ENCODE measurements at regions not wholly inside any gene's neighbourhood (a gene's known extent, or its start where the extent isn't known, plus 50 kb on each side); places are given as distances from the start of the nearest gene placed in this dataset.
"Not testable (repeated sequence)": the region's sequence is repeated elsewhere in the genome, so short reads cannot be mapped to it uniquely, and the experiment has no call there.

DNA sequence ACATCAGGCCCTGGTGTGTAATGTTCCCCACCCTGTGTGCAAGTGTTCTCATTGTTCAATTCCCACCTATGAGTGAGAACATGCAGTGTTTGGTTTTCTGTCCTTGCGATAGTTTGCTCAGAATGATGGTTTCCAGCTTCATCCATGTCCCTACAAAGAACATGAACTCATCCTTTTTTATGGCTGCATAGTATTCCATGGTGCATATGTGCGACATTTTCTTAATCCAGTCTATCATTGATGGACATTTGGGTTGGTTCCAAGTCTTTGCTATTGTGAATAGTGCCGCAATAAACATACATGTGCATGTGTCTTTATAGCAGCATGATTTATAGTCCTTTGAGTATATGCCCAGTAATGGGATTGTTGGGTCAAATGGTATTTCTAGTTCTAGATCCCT lies 60.5 kb upstream of the PSME4 start:
- DNase-seq = not testable (repeated sequence)

DNA sequence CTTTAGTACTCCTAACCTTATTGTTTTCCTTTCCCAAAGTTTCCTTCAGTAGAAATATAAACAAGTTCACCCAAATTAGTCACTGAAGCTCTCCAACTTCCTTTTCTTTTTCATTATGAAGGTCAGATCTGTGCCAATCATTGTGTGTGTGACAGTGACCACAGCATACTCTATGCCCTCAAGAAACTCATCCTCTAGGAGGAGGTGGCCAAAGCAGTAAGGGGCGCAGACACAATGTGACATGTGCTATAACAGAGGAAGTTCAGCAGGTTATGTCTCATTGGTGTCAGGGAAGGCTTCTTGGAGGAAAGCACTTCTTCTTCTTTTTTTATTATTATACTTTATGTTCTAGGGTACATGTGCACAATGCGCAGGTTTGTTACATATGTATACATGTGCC lies 60.0 kb upstream of the PSME4 start:
- DNase-seq = no peak

DNA sequence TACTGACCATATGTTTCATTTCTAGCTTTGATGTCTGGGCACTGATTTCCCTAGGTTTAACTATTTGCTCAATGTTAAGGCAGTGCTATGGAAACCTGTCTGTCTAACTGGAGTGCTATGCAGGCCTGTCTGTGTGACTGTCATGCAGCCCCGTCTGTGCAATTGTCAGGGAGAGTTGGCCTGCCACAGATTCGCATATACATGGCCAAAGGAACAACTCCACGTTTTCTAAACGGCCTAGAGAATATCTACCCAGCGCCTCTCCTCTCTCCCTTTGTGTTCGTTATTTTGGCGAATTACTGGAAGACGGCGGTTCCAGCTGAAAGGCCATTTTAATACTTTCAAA lies 59.6 kb upstream of the PSME4 start:
- no peak for DNase-seq

DNA sequence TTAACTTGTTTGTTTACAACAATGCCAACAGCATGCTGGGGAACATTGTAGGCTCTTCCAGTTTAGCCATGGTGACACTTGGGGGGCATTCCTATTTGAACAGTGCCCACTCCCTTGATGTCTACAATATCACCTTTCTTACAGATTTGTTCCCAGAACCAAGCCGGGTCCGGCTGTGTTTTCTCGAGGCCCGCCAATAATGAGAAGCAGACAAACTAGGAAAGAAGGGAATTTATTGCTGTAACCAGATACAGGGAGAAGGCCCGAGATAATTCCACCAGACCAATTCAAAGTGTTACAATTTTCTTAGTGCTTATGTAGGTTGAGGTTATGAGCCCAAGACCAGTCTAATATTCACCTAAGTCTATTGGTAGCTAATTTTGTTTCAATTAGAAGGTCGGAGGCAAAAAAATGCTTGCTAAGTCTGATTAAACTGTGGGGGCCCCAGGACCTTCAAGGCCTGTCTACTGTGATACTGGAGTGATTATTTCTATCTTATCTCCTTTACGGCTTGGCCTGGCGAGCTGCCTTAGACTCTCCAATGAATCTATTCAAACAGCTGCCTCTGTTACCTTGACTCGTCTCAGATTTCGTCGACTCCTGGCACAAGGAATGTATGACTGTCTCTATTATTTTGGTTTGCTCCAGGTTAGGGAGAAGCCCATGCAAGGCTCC lies 59.1 kb upstream of the PSME4 start:
- no peak for DNase-seq

DNA sequence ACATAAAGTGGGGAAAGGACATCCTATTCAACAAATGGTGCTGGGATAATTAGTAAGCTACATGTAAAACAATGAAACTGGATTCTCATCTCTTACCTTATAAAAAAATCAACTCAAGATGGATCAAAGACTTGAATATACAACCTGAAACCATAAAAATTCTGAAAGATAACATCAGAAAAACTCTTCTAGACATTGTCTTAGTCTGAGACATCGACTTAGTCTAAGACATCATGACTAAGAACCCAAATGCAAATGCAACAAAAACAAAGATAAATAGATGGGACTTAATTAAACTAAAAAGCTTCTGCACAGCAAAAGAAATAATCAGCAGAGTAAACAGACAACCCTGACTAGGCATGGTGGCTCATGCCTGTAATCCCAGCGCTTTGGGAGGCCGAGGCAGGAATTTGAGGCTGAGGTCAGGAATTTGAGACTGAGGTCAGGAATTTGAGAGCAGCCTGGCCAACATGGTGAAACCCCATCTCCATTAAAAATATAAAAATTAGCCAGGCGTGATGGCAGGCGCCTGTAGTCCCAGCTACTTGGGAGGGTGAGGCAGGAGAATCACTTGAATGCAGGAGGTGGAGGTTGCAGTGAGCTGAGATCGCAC lies 54.8 kb upstream of the PSME4 start:
- not testable (repeated sequence) for DNase-seq

DNA sequence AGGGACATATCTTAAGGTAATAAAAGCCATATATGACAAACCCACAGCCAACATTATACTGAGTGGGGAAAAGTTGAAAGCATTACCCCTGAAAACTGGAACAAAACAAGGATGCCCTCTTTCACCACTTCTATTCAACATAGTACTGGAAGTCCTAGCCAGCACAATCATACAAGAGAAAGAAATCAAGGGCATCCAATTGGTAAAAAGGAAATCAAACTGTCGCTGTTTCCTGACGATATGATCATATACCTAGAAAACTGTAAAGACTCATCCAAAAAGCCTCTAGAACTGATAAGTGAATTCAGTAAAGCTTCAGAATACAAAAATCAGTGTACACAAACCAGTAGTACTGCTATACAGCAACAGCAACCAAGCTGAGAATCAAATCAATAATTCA lies 53.8 kb upstream of the PSME4 start:
- no peak for DNase-seq

DNA sequence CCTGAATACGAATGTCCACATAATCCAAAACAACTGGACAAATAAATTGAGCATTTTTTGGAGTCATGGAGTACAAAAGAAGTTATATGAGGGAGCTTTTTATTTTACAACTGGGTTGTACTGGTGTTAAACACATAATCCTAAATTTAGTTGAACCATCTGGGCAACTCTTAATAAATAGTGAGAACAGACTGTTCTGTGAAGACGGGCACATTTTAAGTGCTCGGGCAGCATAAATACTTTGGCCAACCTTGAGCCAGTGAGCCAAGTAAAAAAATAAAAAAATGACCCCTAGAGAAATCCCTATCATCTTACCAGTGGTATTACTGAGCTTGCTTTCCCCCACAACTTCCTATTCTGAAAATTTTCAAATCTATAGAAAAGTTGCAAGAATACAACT lies 50.9 kb upstream of the PSME4 start:
- DNase-seq = no peak

DNA sequence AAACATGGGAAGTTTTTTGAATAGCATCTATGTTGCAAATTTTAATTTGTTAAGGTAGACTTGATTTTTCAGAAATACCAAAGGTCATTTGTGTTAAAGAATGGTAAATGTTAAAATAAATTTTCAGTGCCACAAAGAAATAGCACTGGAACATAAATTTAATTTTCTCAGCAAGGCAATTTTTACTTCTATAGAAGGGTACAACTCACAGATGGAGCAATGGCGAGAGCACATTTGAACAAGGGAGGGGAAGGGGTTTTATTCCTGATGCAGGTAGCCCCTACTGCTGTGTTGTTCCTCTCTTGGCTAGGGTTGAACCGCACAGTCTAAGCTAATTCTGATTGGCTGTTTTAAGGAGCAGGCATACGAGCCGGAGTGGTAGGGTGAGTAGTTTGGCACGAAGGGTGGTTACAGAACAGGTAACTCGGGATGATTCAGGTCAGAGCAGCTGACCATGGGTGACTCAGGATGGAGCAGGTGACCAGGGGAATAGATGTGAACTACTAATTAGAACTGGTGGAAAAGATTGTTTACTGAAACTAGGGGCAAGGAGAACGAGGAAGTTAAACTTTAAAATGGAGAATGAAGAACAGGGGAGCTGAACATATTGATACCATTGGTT lies 50.1 kb upstream of the PSME4 start:
- no peak for DNase-seq

Data from fibroblast of skin of right quadriceps (primary cell).